GM12878 (cell line): ENCODE measurements at regions not wholly inside any gene's neighbourhood (a gene's known extent, or its start where the extent isn't known, plus 50 kb on each side); places are given as distances from the start of the nearest gene placed in this dataset.

Experiments used
- CBFB ChIP-seq: IDR thresholded peaks from 2 replicates; pipeline ENCODE4 v1.6.1; 2016; ENCODE audit warnings: antibody characterized with exemption, low read depth
- HDAC2 ChIP-seq: fragments of 200-600 bp; sonication (generic); IDR thresholded peaks from 2 replicates; pipeline ENCODE4 v1.6.1; 2017
- NR2C2 ChIP-seq: IDR thresholded peaks from 2 replicates; pipeline ENCODE4 v1.6.1; 2011; ENCODE audit warnings: borderline replicate concordance, low read depth; ENCODE audit not compliant: control insufficient read depth, insufficient read length
- PRDM15 ChIP-seq: fragments of 450-650 bp; formaldehyde crosslinking; IDR thresholded peaks from 2 replicates; pipeline ENCODE4 v1.4.0; 2020; ENCODE audit warnings: mild to moderate bottlenecking, moderate library complexity
- SMAD5 ChIP-seq: IDR thresholded peaks from 2 replicates; pipeline ENCODE4 v1.6.1; 2016; ENCODE audit warnings: antibody characterized with exemption, low read depth
- SREBF1 ChIP-seq: IDR thresholded peaks from 2 replicates; pipeline ENCODE4 v1.6.1; 2012; ENCODE audit warnings: mild to moderate bottlenecking, low read length
- ZBED1 ChIP-seq: IDR thresholded peaks from 2 replicates; pipeline ENCODE4 v1.6.1; 2016; ENCODE audit warnings: borderline replicate concordance
- ZBTB4 ChIP-seq: fragments of 450-650 bp; formaldehyde crosslinking; IDR thresholded peaks from 2 replicates; pipeline ENCODE4 v1.4.0; 2022; ENCODE audit warnings: mild to moderate bottlenecking, moderate library complexity
- TF ChIP-seq, protein P1 (sequence below): IDR thresholded peaks from 2 replicates; pipeline ENCODE4 v1.6.1; 2011; ENCODE audit warnings: low read depth, low read length, improper control_type of control experiment, borderline replicate concordance
- TF ChIP-seq, protein P2 (sequence below): IDR thresholded peaks from 2 replicates; pipeline ENCODE4 v1.6.1; 2012; ENCODE audit warnings: low read depth, low read length, improper control_type of control experiment

GRCh38 chr21:34262469-34262845 is 101.3 kb upstream of the KCNE2 start (continued):
- TF ChIP-seq PRDM15 (CRISPR knock-in tag), result no peak
- no peak for TF ChIP-seq ZBTB4 (CRISPR knock-in tag)
- TF ChIP-seq SREBF1, result no peak
- TF ChIP-seq, protein P1, sequence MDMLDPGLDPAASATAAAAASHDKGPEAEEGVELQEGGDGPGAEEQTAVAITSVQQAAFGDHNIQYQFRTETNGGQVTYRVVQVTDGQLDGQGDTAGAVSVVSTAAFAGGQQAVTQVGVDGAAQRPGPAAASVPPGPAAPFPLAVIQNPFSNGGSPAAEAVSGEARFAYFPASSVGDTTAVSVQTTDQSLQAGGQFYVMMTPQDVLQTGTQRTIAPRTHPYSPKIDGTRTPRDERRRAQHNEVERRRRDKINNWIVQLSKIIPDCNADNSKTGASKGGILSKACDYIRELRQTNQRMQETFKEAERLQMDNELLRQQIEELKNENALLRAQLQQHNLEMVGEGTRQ, result no peak
- no peak for TF ChIP-seq ZBED1
- TF ChIP-seq, protein P2, sequence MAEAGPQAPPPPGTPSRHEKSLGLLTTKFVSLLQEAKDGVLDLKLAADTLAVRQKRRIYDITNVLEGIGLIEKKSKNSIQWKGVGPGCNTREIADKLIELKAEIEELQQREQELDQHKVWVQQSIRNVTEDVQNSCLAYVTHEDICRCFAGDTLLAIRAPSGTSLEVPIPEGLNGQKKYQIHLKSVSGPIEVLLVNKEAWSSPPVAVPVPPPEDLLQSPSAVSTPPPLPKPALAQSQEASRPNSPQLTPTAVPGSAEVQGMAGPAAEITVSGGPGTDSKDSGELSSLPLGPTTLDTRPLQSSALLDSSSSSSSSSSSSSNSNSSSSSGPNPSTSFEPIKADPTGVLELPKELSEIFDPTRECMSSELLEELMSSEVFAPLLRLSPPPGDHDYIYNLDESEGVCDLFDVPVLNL, result no peak
- TF ChIP-seq SMAD5, result no peak
- TF ChIP-seq HDAC2, result no peak
- no peak for TF ChIP-seq NR2C2
- TF ChIP-seq CBFB, result no peak
